ENCODE measurements at regions not wholly inside any gene's neighbourhood (a gene's known extent, or its start where the extent isn't known, plus 50 kb on each side); places are given as distances from the start of the nearest gene placed in this dataset.
A peak's percentile ranks its signal among the peaks of the same experiment; 100 is the strongest.

DNA sequence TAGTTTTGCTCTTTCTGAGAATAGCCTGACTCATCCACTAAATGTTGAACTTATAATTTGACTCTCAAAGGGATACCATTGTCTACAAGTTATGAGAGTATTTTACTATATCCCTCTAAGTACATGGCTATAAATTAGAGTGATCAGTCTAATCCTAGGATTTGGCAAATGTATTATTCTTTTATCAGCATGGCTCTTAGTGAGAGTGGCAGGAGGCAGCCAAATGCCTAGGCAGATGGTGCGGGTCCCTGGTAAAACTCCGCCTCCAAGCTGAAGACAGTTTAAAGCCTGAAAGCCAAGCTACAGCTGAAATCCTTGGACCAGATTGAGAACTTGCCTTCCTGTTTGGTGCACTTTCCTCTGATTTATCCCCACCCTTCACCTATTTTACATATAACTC, 631.8 kb downstream of the SQOR start:
- no peak for DNase-seq

DNA sequence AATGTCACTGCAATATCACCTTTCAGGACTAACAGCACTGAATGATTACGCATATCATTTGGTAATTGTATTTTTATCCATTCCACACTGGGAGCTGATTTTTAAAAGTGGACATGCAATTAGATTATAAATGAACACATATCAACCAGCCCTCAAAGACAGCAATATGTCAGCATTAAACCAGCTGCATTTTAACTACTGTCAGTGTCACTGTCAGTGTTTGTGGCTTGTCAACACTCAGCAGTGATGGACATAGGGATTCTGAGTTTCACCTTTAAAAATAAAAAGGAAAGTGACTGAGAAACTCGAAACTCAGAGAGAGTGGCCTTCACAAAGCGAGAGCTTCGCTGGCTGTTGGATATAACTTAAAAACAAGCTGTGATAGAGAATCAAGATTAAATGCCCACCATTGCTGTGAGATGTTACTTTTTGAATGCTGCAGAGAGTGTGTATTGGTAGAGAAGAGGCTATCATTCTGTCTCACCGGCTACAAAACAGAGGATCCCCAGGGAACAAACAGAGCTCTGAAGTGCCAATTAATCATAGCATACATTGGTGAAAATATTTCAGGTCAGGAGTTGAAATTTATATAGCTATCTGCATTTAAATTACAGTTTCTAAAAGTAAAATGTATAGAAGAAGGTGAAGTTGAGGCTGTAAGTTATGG, 635.8 kb downstream of the SQOR start:
- DNase-seq = no peak

DNA sequence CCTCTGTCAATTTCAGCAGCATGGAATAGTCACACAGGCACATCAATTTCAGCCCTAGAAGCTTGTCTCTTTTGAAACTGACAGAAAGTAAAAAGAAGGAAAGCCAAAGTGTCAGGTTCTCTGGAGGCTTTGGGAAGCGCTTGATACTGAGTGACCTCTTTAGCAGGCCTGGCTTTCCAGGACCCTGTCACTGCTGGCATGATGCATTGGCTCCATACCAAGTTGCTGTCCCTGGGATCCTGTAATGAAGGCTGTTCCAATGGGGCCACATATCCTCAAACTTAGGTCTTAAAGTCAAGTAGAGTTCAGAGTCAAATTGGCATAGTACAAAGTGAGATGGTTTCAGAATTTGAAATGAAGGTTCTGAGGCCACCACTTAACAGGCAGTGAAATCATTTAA, 640.9 kb downstream of the SQOR start:
- no peak for DNase-seq

DNA sequence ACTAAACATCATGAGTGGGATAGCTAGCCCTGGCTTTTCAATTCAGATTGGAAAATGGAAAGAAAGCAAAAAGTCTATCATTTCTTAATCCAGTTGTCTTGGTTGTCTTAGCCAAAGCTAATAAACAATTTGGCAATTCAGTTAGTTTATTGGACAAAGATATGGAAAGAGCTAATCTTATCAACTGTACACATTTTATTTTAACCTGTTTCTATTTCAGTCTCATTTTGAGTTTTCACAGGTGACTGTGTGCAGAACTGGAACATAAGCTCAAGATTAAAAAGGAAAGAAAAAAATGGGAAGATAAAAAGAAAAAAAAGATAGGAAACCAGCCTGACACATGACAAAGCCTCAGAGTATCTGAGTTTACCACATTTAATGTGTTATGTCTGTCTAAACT, 642.6 kb downstream of the SQOR start:
- no peak for DNase-seq

DNA sequence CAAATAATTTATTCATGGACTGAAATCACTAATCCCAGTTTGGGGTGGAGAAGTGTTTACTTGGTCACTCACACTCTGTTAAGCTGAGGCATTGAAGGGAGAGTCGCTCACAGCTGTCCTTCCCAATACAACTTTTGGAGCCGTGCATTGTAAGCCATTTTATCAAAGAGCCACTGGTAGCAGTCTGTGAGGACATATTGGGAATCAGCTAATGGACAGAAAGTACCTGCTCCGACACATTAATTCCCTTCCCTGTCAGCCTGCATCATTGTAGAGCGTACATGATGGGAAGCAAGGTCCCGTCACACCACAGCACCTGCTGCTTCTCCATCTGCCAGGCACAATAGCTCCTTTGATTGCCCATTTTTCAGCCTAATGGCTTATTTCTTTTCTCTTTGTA, 643.2 kb downstream of the SQOR start:
- DNase-seq = no peak

DNA sequence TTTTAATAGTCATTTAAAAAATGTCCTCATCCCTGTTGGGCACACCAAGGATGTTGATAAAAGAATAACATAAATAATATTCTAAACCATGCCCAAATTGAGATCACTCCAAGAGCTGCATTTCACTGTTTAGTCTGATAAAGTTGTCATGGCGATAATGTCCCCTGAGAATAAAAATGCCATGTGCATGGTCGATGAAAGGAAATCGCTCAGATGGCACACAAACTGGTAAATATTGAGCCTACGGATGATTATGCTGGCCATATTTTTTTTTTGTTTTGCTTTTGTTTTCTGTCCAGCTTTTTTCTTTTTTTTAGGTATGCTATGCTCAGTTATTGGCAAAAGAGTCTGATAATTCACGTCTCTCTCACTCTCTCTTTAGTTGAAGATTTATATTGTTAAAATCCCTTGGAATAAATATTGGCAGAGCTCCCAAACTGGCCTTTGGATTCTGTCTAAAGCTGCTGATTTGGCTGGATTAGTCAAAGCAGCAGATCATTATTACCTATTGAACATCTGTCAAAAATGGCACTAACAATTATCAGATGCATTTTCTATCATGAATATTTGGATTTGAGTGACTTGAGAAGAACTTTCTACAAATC, 643.8 kb downstream of the SQOR start:
- DNase-seq = no peak

DNA sequence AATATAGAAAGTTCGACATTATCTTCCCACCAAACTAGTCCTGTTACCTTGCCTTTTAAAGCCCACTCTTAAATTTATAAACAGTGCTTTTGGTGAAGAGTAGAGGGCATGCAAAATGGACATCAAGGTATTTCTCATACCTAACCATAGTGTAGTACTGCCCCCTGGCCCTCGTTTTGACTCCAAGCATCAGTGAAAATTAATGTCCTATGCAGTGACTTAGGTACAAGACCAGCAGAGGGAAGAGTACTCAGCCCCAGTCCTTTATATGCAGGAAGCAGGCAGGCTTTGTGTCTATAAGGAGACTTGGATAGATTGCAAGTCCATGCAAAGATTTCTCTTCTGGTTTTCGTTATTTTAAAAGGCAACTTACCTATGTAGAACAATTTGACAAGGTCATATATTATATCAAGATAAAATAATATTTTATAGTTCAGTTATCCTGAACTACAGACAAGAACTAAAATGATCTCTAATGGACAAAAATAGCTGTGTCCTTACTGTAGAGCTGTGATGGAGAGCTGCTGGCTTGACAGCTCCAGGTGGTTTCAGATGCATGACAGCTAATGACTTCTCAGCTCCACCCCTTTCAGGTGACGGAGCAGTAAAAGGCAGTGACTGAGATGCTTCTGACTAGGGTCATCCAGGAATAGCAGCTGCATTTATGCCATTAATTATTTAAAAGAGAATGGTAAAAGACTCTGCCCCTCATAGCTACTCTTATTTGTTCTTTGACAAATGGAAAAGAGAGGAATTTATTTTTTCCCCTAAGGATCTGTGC, 646.1 kb downstream of the SQOR start:
- no peak for DNase-seq

DNA sequence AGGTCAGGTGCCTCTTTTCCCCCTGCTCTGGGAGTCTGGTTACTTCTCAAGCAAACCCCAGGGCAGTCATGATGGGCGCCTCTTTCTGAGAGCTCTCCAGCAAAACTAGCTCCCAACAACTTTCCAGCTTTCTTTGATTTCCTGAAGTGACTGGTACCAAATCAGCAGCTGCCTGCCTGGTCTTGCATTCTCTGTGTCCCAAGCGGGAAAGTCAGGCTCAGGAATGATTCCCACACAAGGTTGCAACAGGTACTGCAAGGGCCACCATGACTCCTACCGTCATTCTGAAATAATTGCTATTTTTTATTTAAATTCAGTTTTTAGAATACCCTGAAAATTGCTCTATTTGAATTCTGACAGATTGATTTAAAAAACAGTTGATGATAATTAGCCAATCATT, 658.7 kb downstream of the SQOR start:
- DNase-seq = no peak

DNA sequence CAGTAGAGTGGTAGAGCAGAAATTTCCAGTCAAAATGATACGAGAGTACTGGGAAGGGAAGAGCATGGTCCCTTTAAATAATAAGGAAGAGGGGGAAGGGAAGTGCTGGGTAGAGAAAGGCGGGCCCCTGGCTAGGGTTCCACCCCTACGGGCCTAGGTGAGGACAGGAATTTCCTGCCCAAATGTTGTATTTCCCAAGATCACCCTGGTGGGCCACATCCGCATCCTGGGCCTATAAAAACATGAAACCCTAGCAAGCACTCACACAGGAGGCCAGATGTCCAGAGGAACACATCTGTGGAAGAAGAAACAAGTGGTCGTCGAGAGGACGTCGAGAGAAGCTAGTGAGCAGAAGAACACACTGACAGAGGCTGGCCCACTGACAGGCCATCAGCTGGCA, 661.2 kb downstream of the SQOR start:
- no peak for DNase-seq

DNA sequence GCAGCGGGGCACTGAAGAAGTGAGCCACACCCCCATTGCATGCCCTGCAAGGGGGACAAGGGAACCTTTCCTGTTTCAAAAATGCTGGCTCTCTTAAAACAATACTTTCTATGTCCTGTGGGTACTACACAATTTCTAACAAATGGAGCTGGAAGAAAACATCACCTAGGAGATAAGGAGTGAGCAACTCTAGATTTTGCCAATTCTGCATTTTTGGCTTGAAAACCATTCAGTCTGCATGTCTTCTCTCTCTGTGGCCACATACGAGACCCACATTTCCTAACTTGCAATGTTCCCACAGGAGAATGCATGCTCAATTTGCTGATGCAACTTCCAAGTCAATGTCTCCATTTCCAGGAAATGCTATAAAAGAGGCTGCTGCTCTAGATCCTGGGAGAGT, 662.0 kb downstream of the SQOR start:
- DNase-seq = no peak

DNA sequence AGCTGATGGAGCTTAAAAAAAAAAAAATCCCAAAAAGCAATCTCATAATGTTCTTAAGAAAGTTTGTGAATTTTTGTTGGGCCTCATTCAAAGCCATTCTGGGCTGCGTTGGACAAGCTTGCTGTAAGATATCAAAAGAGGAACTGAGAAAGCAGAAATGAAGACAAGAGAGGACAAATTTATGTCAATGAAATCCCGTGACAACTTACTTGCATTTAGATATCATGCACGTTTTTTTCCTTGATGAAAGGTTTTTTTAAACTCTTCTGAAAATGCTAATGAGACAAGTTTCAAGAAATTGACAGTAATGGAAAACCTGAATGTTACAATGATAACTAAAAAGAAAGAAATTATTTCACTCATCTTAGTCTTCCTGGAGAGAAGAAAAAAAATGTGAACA, 662.9 kb downstream of the SQOR start:
- DNase-seq = peak; percentile 20 to 46 (median 31)

DNA sequence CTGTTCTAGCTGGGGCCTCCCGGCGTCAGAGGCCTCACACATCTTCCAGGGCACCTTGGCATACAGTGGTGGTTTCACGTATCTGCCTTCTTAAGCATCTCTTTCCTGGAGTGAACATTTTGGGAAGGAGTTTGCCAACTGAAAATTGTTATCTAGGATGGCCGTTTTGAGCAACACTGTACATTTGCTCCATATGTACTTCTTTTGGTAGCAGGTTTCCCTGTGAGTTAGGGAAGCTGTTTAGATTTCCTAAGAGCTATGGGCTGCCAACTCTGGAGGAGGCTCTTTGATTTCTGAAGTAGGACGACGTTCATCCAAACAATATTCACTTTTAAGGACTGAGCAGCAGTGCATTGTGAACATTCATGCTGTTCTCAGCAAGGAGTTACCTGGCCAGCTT, 665.9 kb downstream of the SQOR start:
- DNase-seq = no peak

DNA sequence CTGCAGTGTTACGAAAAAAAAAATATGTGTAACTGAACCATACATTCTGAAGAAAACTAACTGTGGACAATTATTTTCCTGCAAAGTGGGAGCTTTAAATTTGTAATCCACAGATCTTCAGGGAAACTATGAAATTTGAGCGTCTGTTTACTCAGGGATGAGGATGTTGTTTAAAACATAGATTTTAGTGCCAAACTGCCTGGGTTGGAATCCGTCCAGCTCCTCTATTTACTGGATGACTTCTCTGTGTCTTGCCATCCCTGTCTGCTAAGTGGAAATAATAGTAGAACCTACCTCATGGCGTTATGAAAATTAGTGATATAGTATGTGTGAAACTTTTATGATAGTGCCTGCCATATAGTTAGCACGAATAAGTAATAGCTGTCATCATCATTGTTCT, 666.5 kb downstream of the SQOR start:
- no peak for DNase-seq

DNA sequence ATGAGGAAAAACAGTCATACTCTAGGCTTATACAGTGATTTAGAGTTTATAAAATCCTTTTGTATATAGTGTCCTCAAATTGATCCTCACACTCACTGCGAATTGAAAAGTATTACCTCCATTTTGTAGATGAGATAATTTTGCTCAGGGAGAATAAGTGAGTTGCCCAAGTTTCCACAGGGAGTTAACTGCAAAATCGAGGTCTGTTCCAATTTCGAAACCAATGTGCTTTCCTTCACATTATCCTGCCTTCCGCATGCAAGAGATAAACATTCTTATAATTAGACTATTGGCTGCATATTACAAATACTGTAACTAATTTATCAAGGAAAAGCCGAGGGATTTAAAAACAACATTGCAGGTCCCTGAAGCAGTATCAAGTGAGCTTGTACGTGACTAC, 667.0 kb downstream of the SQOR start:
- DNase-seq = no peak

DNA sequence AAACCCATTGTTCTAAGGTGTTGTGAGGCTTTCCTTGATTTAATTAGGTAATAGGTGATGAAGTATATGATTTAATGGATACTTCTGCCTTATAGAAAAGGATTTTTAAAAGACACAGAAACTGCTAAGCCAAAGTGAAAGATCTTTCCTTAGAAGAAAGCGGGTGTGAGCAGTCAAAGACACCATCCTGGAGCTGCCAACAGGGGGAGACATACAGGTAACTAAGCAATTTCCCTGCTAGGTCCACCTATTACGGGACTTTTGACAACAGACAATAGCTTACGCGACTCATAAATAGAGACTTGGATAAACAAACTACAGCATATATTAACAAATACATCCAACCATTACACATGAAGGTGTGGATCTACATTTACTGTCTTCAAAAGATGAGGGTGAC, 669.5 kb downstream of the SQOR start:
- DNase-seq = peak in 2 of 3 donors; percentile 11 to 12

DNA sequence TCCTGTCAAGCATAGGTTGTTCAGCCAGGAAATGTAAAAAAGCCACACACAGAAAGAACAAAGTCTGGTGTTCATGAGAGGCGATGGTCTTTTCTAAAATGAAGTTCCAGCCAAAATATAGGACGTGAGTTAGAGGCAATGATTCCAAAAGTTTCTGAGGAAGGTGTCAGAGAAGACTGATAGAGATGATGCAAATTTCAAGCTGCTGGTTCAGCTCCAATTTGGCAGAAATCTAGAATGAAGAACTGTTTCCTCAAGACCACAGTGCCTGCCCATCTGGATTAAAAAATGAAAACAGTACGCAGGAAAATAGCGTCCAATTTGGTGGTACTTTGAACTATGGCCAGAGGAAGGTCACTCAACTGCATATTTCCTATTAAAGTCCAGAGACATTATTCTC, 672.9 kb downstream of the SQOR start:
- no peak for DNase-seq

DNA sequence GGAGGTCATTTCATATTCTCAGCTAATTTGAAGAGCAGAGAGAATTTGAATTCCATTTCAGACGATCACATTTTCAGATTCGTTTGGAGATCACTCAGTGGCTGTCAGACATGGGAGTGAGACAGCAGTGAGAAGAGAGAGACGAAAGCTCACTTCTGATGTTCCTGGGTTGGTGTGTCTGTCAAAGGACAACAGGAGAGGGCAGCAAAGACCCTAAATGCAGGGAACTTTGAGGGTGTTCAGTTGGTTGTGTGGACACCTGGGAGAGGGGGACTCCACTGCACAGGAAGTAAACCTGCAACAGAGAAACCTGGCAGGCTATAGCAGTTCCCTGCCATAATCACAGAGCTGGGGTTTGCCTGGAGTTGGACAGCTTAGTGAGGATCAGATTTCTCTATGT, 675.1 kb downstream of the SQOR start:
- no peak for DNase-seq

DNA sequence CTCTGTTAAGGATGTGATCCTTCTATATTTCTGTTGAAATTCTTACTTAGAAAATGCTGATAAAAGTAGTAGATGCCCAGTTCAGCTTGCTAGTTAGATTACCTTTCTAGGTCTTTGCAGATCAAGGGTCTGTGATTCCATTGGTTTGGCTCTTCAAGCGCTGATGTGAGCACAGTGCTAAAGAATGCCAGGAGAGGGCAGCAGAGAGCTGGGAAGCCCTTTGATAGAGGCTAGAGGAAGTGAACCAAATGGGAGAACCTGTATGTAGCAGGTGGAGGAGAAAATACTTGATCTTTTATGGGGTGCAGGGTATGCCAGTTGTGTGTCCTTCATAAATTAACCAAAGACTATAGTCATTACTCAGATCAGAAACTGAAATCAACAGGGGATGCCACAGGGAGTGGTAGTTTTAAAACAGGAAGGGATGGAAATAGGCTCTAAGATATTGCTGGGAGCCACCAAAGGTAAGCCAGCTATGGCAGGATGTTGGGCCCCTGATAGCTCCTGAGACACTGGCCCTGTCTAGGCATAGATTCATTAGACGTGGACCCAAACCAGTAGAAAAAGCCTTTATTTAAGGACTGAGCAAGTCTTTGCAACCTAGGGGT, 677.4 kb downstream of the SQOR start:
- DNase-seq = peak; percentile 69 to 78 (median 71)

DNA sequence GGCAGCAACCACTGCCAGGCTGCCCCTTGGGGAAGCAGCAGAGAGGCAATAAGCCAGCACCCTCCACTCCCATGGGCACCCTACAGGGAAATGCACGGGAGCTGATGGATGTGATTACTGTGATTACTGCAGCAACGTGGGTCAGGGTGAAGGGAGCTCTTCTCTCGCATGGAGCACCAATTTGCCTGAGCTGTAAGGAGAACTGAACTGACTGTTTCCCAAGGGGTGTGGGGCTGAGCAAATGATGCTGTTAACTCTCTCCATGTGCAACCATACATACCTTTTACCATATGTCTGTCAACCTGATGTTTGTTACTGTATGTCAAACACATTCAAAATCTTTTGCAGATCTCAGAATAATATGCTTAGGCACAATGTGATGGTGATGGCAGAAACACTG, 680.6 kb downstream of the SQOR start:
- DNase-seq = no peak

DNA sequence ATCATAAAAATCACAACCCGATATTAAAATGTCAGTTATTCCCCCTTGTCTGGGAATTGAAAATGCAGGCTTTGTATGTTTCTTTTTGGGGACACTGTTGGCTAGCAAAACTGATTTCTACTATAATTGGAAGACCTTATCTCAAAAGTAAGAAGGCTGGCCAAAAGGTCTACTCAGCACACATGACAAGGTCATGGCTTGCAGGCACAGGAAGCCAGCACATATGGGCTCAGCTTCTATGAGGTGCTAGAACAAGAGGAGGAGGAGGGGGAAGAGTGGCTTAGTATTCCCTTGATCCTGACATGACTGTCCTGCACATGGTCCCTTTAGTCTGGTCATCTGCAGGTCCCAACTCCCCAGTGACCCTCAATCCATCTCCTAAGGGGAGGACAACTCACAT, 681.2 kb downstream of the SQOR start:
- DNase-seq = no peak

DNA sequence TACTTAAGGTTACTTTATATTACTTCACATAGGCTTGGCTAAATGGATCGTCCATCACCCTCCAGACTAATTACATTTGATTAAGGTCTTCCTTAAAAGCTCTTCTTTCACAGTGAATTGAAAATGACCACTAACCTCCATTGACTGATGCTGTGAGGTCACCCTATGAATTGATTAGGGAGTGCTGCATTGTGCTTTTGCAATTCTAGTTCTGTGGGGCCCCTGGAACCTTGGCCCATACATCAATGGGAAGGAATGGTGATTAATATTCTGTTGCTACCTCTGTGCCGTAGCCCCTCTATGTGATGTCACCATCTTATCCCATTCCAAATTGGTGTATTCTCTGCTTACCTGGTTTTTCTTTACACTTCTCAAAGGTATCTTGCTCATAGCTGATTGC, 682.2 kb downstream of the SQOR start:
- no peak for DNase-seq

DNA sequence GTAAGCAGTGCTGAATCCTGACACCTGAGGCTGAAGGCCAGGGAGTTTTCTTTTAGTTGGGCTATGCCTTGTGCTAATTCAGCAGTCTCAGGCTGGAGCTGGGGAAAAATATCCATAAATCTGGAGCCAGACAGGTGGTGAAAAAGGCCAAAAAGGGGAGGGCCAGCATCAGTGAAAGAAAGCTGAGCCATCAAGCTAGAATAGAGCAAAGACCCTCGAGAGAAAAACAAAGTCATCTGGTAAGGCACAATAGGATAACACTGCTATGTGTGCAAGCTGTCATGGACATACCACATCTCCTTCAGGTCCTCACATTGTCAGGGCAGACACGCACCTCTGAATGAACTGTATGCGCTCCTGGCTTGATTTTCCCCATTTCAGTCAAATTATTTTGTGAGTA, 687.9 kb downstream of the SQOR start:
- no peak for DNase-seq

DNA sequence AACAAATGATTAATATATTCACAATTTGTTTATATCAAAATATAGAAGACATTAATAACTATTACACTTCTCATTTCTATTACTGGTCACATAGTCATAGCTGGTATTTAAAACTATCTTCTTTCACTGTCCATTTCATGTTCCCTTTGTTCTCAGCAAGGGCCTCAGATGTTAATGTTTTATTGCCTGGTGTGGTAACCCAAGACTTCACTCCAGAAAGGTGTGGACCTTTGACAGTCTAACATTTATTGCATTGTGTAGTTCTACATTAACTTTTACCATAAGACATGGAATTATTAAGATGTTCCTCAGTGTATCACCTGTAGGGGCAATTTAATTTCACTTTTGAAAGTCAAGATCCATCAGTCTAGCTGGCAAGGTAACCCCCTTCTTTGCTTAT, 691.3 kb downstream of the SQOR start:
- DNase-seq = no peak

DNA sequence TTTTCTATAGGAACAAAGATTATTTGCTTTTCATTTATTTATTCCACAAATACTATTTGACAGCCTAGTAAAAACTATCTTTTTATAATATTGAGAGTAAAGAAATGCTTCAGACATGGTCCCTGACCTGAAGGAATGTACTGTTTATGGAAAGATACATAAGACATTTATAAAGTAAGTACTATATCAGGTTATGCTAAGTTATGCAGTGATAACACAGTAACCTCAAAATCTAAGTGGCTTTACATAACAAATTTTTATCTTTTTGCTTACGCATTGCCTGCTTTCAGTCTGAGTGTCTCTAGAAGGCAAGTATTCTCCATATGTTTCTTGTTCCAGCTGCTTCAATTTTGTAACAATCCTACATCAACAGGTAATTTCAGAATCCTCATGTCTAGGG, 694.0 kb downstream of the SQOR start:
- no peak for DNase-seq

Measured in suppressor macrophage treated with lipopolysaccharide for 1 hour (primary cell).